NCI-H446 (cell line): ENCODE measurements at regions not wholly inside any gene's neighbourhood (a gene's known extent, or its start where the extent isn't known, plus 50 kb on each side); places are given as distances from the start of the nearest gene placed in this dataset.
A peak's percentile ranks its signal among the peaks of the same experiment; 100 is the strongest.
"Not testable (repeated sequence)": the region's sequence is repeated elsewhere in the genome, so short reads cannot be mapped to it uniquely, and the experiment has no call there.

Experiments
- DNase-seq, 2 experiments: peaks; one replicate each; lab custom pipeline; 2025; lab: John Stamatoyannopoulos, UW

- DNase-seq: no peak
Observed at GRCh38 chr12:114616081-114616480, 67.9 kb downstream of the TBX3 start.

GRCh38 chr12:114614040-114614439, 69.9 kb downstream of the TBX3 start:
- DNase-seq: no peak

GRCh38 chr12:114612062-114612461, 71.9 kb downstream of the TBX3 start:
- no peak for DNase-seq

GRCh38 chr12:114611145-114612018, 72.6 kb downstream of the TBX3 start:
- DNase-seq: no peak

- DNase-seq: no peak
Observed at GRCh38 chr12:114608509-114608908, 75.5 kb downstream of the TBX3 start.

- no peak for DNase-seq
Observed at GRCh38 chr12:114605918-114606317, 78.1 kb downstream of the TBX3 start.

GRCh38 chr12:114604606-114605005, 79.4 kb downstream of the TBX3 start:
- no peak for DNase-seq

GRCh38 chr12:114600584-114600983, 83.4 kb downstream of the TBX3 start:
- DNase-seq: not testable (repeated sequence)

- DNase-seq: no peak
Observed at GRCh38 chr12:114598111-114598510, 85.9 kb downstream of the TBX3 start.

GRCh38 chr12:114592946-114593345, 91.0 kb downstream of the TBX3 start:
- DNase-seq: no peak

- no peak for DNase-seq
Observed at GRCh38 chr12:114588061-114588460, 95.9 kb downstream of the TBX3 start.

GRCh38 chr12:114580306-114580705, 103.7 kb downstream of the TBX3 start:
- no peak for DNase-seq

- DNase-seq: no peak
Observed at GRCh38 chr12:114579389-114579788, 104.6 kb downstream of the TBX3 start.

GRCh38 chr12:114562654-114563053, 121.3 kb downstream of the TBX3 start:
- DNase-seq: no peak

- no peak for DNase-seq
Observed at GRCh38 chr12:114555451-114555850, 128.5 kb downstream of the TBX3 start.

GRCh38 chr12:114547636-114548035, 136.3 kb downstream of the TBX3 start:
- no peak for DNase-seq

- no peak for DNase-seq
Observed at GRCh38 chr12:114530417-114530816, 124.5 kb upstream of the TBX5 start.

- no peak for DNase-seq
Observed at GRCh38 chr12:114529966-114530365, 124.0 kb upstream of the TBX5 start.

GRCh38 chr12:114528766-114529165, 122.8 kb upstream of the TBX5 start:
- no peak for DNase-seq

- DNase-seq: not testable (repeated sequence)
Observed at GRCh38 chr12:114521160-114521559, 115.2 kb upstream of the TBX5 start.

- no peak for DNase-seq
Observed at GRCh38 chr12:114512351-114512750, 106.4 kb upstream of the TBX5 start.

- peak; percentile 44 to 52 for DNase-seq
Observed at GRCh38 chr12:114508529-114509129, 102.7 kb upstream of the TBX5 start.

- DNase-seq: no peak
Observed at GRCh38 chr12:114506651-114507050, 100.7 kb upstream of the TBX5 start.

GRCh38 chr12:114504311-114504710, 98.4 kb upstream of the TBX5 start:
- no peak for DNase-seq
